NCI-H2171 treated with DMSO at 0.1 percent for 48 hours (cell line): ENCODE measurements at regions not wholly inside any gene's neighbourhood (a gene's known extent, or its start where the extent isn't known, plus 50 kb on each side); places are given as distances from the start of the nearest gene placed in this dataset.

Source experiments
- DNase-seq: peaks from one replicate; lab custom pipeline; 2025; lab: John Stamatoyannopoulos, UW

GRCh38 chr1:221849110-221849509 lies 107.2 kb upstream of the DUSP10 start:
- DNase-seq, result no peak

- no peak for DNase-seq
These were observed 105.8 kb upstream of the DUSP10 start for GRCh38 chr1:221847676-221848075.

GRCh38 chr1:221845650-221846371 lies 103.9 kb upstream of the DUSP10 start:
- DNase-seq, result no peak

GRCh38 chr1:221841983-221842335 lies 100.1 kb upstream of the DUSP10 start:
- no peak for DNase-seq

GRCh38 chr1:221841251-221841982 lies 99.5 kb upstream of the DUSP10 start:
- no peak for DNase-seq

GRCh38 chr1:221840511-221841243 lies 98.8 kb upstream of the DUSP10 start:
- DNase-seq, result no peak

- no peak for DNase-seq
These were observed 98.0 kb upstream of the DUSP10 start for GRCh38 chr1:221839782-221840395.

GRCh38 chr1:221839321-221839720 lies 97.4 kb upstream of the DUSP10 start:
- DNase-seq, result no peak

GRCh38 chr1:221837896-221838295 lies 96.0 kb upstream of the DUSP10 start:
- no peak for DNase-seq

GRCh38 chr1:221834698-221835513 lies 93.0 kb upstream of the DUSP10 start:
- no peak for DNase-seq

GRCh38 chr1:221832617-221833016 lies 90.7 kb upstream of the DUSP10 start:
- no peak for DNase-seq

- DNase-seq, result no peak
These were observed 90.3 kb upstream of the DUSP10 start for GRCh38 chr1:221832151-221832550.

GRCh38 chr1:221829327-221830015 lies 87.6 kb upstream of the DUSP10 start:
- DNase-seq, result no peak

GRCh38 chr1:221827307-221827642 lies 85.4 kb upstream of the DUSP10 start:
- DNase-seq, result no peak

GRCh38 chr1:221824909-221825308 lies 83.0 kb upstream of the DUSP10 start:
- no peak for DNase-seq

GRCh38 chr1:221824025-221824424 lies 82.1 kb upstream of the DUSP10 start:
- no peak for DNase-seq

- no peak for DNase-seq
These were observed 81.7 kb upstream of the DUSP10 start for GRCh38 chr1:221823561-221823960.

- DNase-seq, result no peak
These were observed 81.3 kb upstream of the DUSP10 start for GRCh38 chr1:221823149-221823548.

GRCh38 chr1:221822591-221822990 lies 80.7 kb upstream of the DUSP10 start:
- no peak for DNase-seq

- DNase-seq, result no peak
These were observed 75.0 kb upstream of the DUSP10 start for GRCh38 chr1:221816899-221817298.

- DNase-seq, result no peak
These were observed 73.8 kb upstream of the DUSP10 start for GRCh38 chr1:221815660-221816059.
